Astrocyte (in vitro differentiated cells and primary cell): ENCODE measurements at regions not wholly inside any gene's neighbourhood (a gene's known extent, or its start where the extent isn't known, plus 50 kb on each side); places are given as distances from the start of the nearest gene placed in this dataset.
A peak's percentile ranks its signal among the peaks of the same experiment; 100 is the strongest.

Source experiments
- DNase-seq: peaks from one replicate; pipeline ENCODE4 v3.0.0-alpha.2; 2010; ENCODE audit warnings: low read depth
- FAIRE-seq: peaks from 2 replicates; lab custom pipeline; 2011; peaks lifted over from hg19 to GRCh38; lab: Jason Lieb, UNC
- H2AFZ ChIP-seq: 2 replicates; pipeline ENCODE4 v1.6.0; 2012; ENCODE audit warnings: low read depth, low read length, inconsistent platforms
- H3K27ac ChIP-seq: 2 replicates; pipeline ENCODE4 v1.5.1; 2011; ENCODE audit warnings: low read depth, low read length, inconsistent platforms
- H3K27me3 ChIP-seq: 2 replicates; pipeline ENCODE4 v1.6.0; 2011; ENCODE audit warnings: low read length, inconsistent platforms; ENCODE audit not compliant: insufficient read depth
- H3K36me3 ChIP-seq: 2 replicates; pipeline ENCODE4 v1.5.1; 2011; ENCODE audit warnings: low read length, inconsistent platforms; ENCODE audit not compliant: insufficient read depth
- H3K4me1 ChIP-seq: 2 replicates; pipeline ENCODE4 v1.5.1; 2011; ENCODE audit warnings: low read length, inconsistent platforms; ENCODE audit not compliant: insufficient read depth
- H3K4me2 ChIP-seq: 2 replicates; pipeline ENCODE4 v1.6.0; 2012; ENCODE audit warnings: low read length, inconsistent platforms
- H3K4me3 ChIP-seq: 2 replicates; pipeline ENCODE4 v1.5.1; 2011; ENCODE audit warnings: low read depth, mild to moderate bottlenecking, low read length, inconsistent platforms; ENCODE audit not compliant: insufficient read depth
- H3K79me2 ChIP-seq: 2 replicates; pipeline ENCODE4 v1.6.0; 2012; ENCODE audit warnings: mild to moderate bottlenecking, low read length, inconsistent platforms; ENCODE audit not compliant: insufficient read depth
- H3K9ac ChIP-seq: 2 replicates; pipeline ENCODE4 v1.6.0; 2012; ENCODE audit warnings: mild to moderate bottlenecking, low read length, inconsistent platforms
- H3K9me3 ChIP-seq: 2 replicates; pipeline ENCODE4 v1.5.1; 2012; ENCODE audit warnings: low read depth, mild to moderate bottlenecking, low read length, inconsistent platforms; ENCODE audit not compliant: insufficient read depth
- H4K20me1 ChIP-seq: 2 replicates; pipeline ENCODE4 v1.6.0; 2012; ENCODE audit warnings: low read length, inconsistent platforms; ENCODE audit not compliant: insufficient read depth
- H3K27ac Mint-ChIP-seq: one replicate; pipeline ENCODE4 v1.8.0; 2021; ENCODE audit warnings: mild to moderate bottlenecking, mixed read lengths; ENCODE audit not compliant: unreplicated experiment
- H3K27me3 Mint-ChIP-seq: one replicate; pipeline ENCODE4 v1.8.0; 2021; ENCODE audit warnings: low read depth, mixed read lengths; ENCODE audit not compliant: unreplicated experiment
- H3K36me3 Mint-ChIP-seq: one replicate; pipeline ENCODE4 v1.8.0; 2021; ENCODE audit warnings: low read depth, mixed read lengths; ENCODE audit not compliant: unreplicated experiment
- H3K4me1 Mint-ChIP-seq: one replicate; pipeline ENCODE4 v1.8.0; 2021; ENCODE audit warnings: low read depth, mixed read lengths; ENCODE audit not compliant: unreplicated experiment
- H3K4me3 Mint-ChIP-seq: one replicate; pipeline ENCODE4 v1.8.0; 2021; ENCODE audit warnings: mild to moderate bottlenecking, moderate library complexity, mixed read lengths; ENCODE audit not compliant: unreplicated experiment
- H3K9me3 Mint-ChIP-seq: one replicate; pipeline ENCODE4 v1.8.0; 2021; ENCODE audit warnings: mild to moderate bottlenecking, mixed read lengths; ENCODE audit not compliant: unreplicated experiment
- EZH2 ChIP-seq: IDR thresholded peaks from 2 replicates; pipeline ENCODE4 v1.6.1; 2012; ENCODE audit warnings: mild to moderate bottlenecking, low read length, inconsistent platforms; ENCODE audit not compliant: insufficient read depth
- TF ChIP-seq, protein P1 (sequence below): IDR thresholded peaks from 2 replicates; pipeline ENCODE4 v1.5.1; 2011; ENCODE audit warnings: low read depth, mild to moderate bottlenecking, inconsistent platforms, low read length, moderate library complexity; ENCODE audit not compliant: insufficient read depth

DNA sequence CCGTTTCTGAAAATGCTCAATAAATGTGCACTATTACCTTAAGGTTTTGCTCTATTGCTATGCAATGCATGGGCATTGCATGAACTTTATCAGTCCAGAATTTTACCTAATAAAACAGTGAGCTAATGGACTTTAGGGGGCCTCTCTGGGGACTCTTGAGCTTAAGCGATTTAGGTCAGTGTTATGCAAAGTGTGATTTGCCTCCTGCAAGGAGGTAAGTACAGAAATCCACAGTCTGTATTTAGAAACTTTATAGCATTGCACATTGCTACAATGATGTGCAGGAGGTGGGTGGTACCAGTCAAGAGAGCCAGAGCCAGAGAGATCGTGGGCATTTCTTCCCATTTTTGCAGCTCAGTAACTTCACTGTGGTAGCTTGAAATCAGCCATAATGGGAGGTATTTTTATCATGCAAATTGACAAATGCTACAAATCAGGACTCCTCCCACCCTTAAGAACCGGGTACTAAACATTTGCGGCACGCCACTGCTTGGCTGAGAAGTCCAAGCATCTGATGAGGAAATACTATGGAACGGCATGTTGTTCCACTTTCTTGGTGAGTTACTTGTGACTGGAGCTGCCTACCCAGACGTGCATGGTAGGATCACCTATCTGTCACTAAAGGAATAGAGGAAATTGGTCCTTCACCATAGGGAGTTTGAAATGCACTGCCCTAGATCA is 174.6 kb upstream of the PGRMC2 start:
- Mint-ChIP-seq H3K4me1 (peaks cover 8% of the 10 kb centered on the region), H3K36me3 (peaks cover 1% of the 10 kb centered on the region), H3K9me3 (no peaks in the 10 kb centered on the region), H3K27ac (peak overlapping the region; percentile 29), H3K27me3 (no peaks in the 10 kb centered on the region), H3K4me3 (no peak overlapping the region)
- no peak overlapping the region for H2AFZ ChIP-seq
- H3K9ac ChIP-seq, result no peak overlapping the region
- H3K4me1 ChIP-seq, result peaks cover 13% of the 10 kb centered on the region
- no peak for FAIRE-seq
- no peaks in the 10 kb centered on the region for H3K36me3 ChIP-seq
- no peak overlapping the region for H3K4me3 ChIP-seq
- no peaks in the 10 kb centered on the region for H4K20me1 ChIP-seq
- H3K27me3 ChIP-seq, result no peaks in the 10 kb centered on the region
- DNase-seq, result no peak
- no peak overlapping the region for H3K4me2 ChIP-seq
- TF ChIP-seq EZH2, result no peak
- TF ChIP-seq, protein P1, sequence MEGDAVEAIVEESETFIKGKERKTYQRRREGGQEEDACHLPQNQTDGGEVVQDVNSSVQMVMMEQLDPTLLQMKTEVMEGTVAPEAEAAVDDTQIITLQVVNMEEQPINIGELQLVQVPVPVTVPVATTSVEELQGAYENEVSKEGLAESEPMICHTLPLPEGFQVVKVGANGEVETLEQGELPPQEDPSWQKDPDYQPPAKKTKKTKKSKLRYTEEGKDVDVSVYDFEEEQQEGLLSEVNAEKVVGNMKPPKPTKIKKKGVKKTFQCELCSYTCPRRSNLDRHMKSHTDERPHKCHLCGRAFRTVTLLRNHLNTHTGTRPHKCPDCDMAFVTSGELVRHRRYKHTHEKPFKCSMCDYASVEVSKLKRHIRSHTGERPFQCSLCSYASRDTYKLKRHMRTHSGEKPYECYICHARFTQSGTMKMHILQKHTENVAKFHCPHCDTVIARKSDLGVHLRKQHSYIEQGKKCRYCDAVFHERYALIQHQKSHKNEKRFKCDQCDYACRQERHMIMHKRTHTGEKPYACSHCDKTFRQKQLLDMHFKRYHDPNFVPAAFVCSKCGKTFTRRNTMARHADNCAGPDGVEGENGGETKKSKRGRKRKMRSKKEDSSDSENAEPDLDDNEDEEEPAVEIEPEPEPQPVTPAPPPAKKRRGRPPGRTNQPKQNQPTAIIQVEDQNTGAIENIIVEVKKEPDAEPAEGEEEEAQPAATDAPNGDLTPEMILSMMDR, result no peak
- H3K9me3 ChIP-seq, result no peaks in the 10 kb centered on the region
- no peaks in the 10 kb centered on the region for H3K79me2 ChIP-seq
- no peak overlapping the region for H3K27ac ChIP-seq

DNA sequence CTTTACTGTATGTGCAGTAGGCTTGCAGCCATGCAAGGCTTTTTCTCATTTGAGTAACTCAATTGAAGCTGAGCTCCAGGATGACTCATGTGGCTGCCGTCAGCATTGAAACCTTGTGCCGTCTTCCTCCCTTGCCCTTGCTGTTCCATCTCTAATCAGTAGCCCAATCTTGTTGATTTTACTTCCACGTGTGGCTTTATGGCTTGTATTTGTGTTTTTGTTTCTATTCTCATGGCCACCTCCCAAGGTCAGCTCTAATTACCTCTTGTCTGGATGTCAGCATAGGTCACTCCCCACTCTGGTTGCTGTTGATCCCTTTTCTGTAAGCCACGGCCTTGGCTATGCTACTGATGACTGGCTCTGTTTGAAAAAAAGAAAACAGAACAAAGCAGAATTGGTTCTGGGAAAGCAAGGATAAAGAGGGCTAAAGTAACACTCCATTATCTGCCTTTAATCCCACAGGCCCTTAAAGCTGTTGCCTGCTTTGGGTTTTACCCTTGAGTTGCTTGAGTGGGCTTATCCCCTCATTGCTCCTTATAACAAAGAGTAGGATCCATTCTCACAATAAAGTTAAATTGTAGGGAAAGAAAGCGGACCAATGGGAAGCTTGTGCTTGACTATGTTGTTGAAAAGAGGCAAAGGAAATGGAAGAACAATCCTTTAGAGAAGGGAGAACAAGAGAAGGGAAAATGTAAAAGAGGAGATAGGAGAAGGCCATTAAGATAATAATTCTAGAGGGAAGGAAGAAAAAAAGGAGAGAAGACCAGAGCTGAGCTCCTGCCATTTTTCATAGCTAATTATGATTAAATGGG is 173.9 kb upstream of the PGRMC2 start:
- Mint-ChIP-seq H3K4me1 (peaks cover 12% of the 10 kb centered on the region), H3K36me3 (peaks cover 1% of the 10 kb centered on the region), H3K9me3 (no peaks in the 10 kb centered on the region), H3K27me3 (no peaks in the 10 kb centered on the region), H3K27ac (no peak overlapping the region), H3K4me3 (no peak overlapping the region)
- TF ChIP-seq, protein P1, result no peak
- no peak for TF ChIP-seq EZH2
- H3K4me1 ChIP-seq, result peaks cover 13% of the 10 kb centered on the region
- FAIRE-seq, result peak; percentile 32
- H4K20me1 ChIP-seq, result no peaks in the 10 kb centered on the region
- H3K9me3 ChIP-seq, result no peaks in the 10 kb centered on the region
- no peak overlapping the region for H3K4me3 ChIP-seq
- H3K79me2 ChIP-seq, result no peaks in the 10 kb centered on the region
- H3K36me3 ChIP-seq, result no peaks in the 10 kb centered on the region
- peak overlapping the region; percentile 15 for H3K27ac ChIP-seq
- H3K27me3 ChIP-seq, result no peaks in the 10 kb centered on the region
- peak; percentile 91 for DNase-seq
- H3K4me2 ChIP-seq, result peak overlapping the region; percentile 65
- H3K9ac ChIP-seq, result peak overlapping the region; percentile 4
- peak overlapping the region; percentile 63 for H2AFZ ChIP-seq
